ENCODE measurements at regions not wholly inside any gene's neighbourhood (a gene's known extent, or its start where the extent isn't known, plus 50 kb on each side); places are given as distances from the start of the nearest gene placed in this dataset.

GRCh38 chr6:139987091-139987490 is 612.6 kb upstream of the CITED2 start (continued):
- TF ChIP-seq E4F1 (CRISPR knock-in tag; IDR thresholded peaks at IDR 0.05; ENCODE audit: borderline replicate concordance) (no peak), KLF1 (tag; IDR thresholded peaks at IDR 0.05) (no peak), TEAD2 (tag; IDR thresholded peaks at IDR 0.05) (no peak), SAP30 (IDR thresholded peaks at IDR 0.05; ENCODE audit: borderline replicate concordance, insufficient read depth, low read depth, low read length, poor library complexity, severe bottlenecking) (no peak), RBFOX2 (IDR thresholded peaks at IDR 0.05; ENCODE audit: low read depth, low read length) (no peak), E2F5 (CRISPR knock-in tag; IDR thresholded peaks at IDR 0.05) (no peak)

- Histone ChIP-seq H3K9me3 (replicated peaks; ENCODE audit: control insufficient read depth, insufficient read depth, low read depth, low read length) (no peaks in the 10 kb centered on the region), H4K20me1 (replicated peaks; ENCODE audit: control insufficient read depth, insufficient read depth, low read length) (no peaks in the 10 kb centered on the region), H3K4me2 (ENCODE audit: insufficient read depth, low read length) (no peak overlapping the region), H3K27me3 (ENCODE audit: control insufficient read depth in 2 of 2, insufficient read depth in 2 of 2, low read length in 2 of 2) (no peaks in the 10 kb centered on the region), H3K9ac (ENCODE audit: insufficient read depth in 1 of 2, low read depth in 2 of 2, low read length in 2 of 2) (no peak overlapping the region), H3K36me3 (ENCODE audit: control insufficient read depth, insufficient read depth, low read length) (no peaks in the 10 kb centered on the region), H3K4me1 (replicated peaks in 1 of 2; ENCODE audit: control insufficient read depth in 2 of 2, insufficient read depth in 2 of 2, low read length in 2 of 2) (peaks cover 0 to 13% of the 10 kb centered on the region in 2 experiments; a peak in 2 of 5 replicates), H3K27ac (ENCODE audit: extremely low read depth, low read depth, low read length) (no peak overlapping the region), H3K79me2 (ENCODE audit: control insufficient read depth, insufficient read depth, low read length) (no peaks in the 10 kb centered on the region), H2AFZ (ENCODE audit: low read depth, low read length) (no peak overlapping the region), H3K9me1 (ENCODE audit: control insufficient read depth, insufficient read depth, low read length) (no peaks in the 10 kb centered on the region), H3K4me3 (no peak overlapping the region)
- ChIA-PET CTCF (ENCODE audit: low intra/inter-chr PET ratio) (no interaction called here), POLR2A (no interaction called here)
- no peak for ATAC-seq
- BruUV-seq (replicated peaks): no TSS peak
- in situ Hi-C loops (cut with MboI) (no loop called here), intact Hi-C loops (cut with micrococcal nuclease) (no loop called here)
- no peak for DNase-seq (ENCODE audit: extremely low read depth in 1 of 4, low spot score in 3 of 4)
- FAIRE-seq: no peak
- peak; percentile 82 for TF ChIP-seq HNRNPK (IDR thresholded peaks at IDR 0.05; ENCODE audit: low read depth, low read length, poor library complexity, severe bottlenecking)
- TF ChIP-seq RNF2 (IDR thresholded peaks at IDR 0.05): no peak
- TF ChIP-seq ZBTB26 (CRISPR knock-in tag; IDR thresholded peaks at IDR 0.05): 0 out of 2 replicates have a peak, but pooled peaks have one; percentile 26
- peak; percentile 70 for TF ChIP-seq PCBP2 (IDR thresholded peaks at IDR 0.05; ENCODE audit: low read depth, low read length, poor library complexity, severe bottlenecking)
- no peak for TF ChIP-seq ZNF121 (CRISPR knock-in tag; conservative IDR thresholded peaks at IDR 0.05)
- no peak for TF ChIP-seq PTTG1 (tag; IDR thresholded peaks at IDR 0.05; ENCODE audit: low read depth)
- no peak for TF ChIP-seq HDAC1 (IDR thresholded peaks at IDR 0.05)
- TF ChIP-seq MEIS2 (IDR thresholded peaks at IDR 0.05; ENCODE audit: partially characterized antibody): peak; percentile 13
- peak; percentile 76 for TF ChIP-seq ZNF512 (tag; IDR thresholded peaks at IDR 0.05)
- no peak for TF ChIP-seq CBX5 (IDR thresholded peaks at IDR 0.05; ENCODE audit: borderline replicate concordance, low read depth)
These were observed 610.9 kb upstream of the CITED2 start for GRCh38 chr6:139985236-139985815.

All from K562 (cell line).